GM19468 (cell line): ENCODE measurements at regions not wholly inside any gene's neighbourhood (a gene's known extent, or its start where the extent isn't known, plus 50 kb on each side); places are given as distances from the start of the nearest gene placed in this dataset.
"Not testable (repeated sequence)": the region's sequence is repeated elsewhere in the genome, so short reads cannot be mapped to it uniquely, and the experiment has no call there.

ENCODE experiments used
- ATAC-seq: cut with Tn5 transposase; IDR thresholded peaks from one replicate; pipeline ENCODE4 v1.9.1; 2021; ENCODE audit warnings: mild to moderate bottlenecking, moderate library complexity, moderate number of reproducible peaks; ENCODE audit not compliant: unreplicated experiment; ENCODE audit errors: extremely low read depth

DNA sequence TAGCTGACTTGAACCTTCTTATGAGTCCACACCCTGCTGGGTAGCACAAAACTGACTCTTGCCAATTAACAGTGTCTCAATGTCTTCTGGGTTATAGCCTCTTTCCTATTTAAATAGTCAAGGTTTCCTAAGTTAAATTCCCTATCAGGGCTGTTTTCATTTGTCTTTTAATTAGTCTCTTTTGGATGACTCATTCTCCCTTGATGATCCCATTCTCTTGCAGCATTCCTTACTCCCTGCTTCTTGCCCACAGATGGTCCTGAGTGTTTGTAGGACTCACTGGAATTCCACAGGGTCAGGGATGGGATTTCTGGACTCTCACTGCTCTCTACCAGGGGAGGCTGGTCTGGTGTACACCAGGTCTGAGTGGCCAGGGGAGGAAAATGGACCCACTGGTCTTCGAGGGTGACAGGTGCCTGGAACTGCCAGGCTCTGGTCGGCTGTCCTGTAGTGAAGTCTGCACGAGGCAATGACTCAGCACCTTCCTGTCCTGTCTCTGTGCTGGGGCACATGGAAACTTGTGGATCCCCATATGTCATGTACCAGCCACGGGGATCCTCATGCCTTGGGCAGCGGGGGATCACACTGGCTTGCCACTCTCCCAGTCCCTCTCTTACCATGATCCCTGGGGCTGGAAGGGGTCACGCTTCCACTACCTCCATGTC, 236.5 kb upstream of the PELI2 start:
- ATAC-seq = no peak

DNA sequence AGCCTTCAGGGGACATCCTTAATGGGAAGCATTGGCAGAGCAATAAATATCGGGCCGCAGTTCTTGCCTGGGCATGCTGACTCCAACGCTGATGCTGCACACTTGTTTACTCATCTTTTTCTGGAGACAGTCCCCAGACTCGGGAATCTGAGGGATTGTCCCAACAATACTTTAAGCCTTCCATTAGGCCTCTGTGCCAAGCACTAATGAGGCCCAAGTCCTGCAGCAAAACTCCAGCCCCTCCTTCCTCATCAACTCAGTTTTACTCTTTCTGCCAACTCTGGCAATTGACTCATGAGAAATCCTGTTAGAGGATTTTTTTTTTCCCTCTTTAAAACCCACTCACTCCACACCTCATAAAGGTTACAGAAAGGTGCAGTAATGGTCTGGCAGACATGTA, 233.4 kb upstream of the PELI2 start:
- no peak for ATAC-seq

GRCh38 chr14:55889124-55889523, 229.1 kb upstream of the PELI2 start:
- ATAC-seq = no peak

DNA sequence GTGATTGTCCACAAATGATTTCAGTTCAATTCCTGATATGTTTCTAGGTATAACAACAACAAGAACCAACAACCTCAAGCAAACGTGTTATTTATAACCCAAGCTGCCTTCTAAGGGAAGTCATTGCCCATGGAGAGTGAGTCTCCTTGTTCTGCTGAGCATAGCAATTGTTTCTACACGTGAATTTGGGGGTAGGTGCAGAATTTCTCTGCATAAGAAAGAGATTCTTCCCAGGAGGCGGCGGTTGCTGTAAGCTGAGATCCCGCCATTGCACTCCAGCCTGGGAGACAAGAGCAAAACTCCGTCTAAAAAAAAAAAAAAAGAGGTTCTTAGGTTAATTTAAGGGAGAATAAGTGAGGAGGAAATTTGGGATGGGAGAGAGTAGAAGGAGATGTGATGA, 226.5 kb upstream of the PELI2 start:
- no peak for ATAC-seq

GRCh38 chr14:55892906-55893305, 225.3 kb upstream of the PELI2 start:
- ATAC-seq = no peak

GRCh38 chr14:55893705-55894104, 224.5 kb upstream of the PELI2 start:
- no peak for ATAC-seq

- no peak for ATAC-seq
These were observed 221.2 kb upstream of the PELI2 start for GRCh38 chr14:55897031-55897430.

DNA sequence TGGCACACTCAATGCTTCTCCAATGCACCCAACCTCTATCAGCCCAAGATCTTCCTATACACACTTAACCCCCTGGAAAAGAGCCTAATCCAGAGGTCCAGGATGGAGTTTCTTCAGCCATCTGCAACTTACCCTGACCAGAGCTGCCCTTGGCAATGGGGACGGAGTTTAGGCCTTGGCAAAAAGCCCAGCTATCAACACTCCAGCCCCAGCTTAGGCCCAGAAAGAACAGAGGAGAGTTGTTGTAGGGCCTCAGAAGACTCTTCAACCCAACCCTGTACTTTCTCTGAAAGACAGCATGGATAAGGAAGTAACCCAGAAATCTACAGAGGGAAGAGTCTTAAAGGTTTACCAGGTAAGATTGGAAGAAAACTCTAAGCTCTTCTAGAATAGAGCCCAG, 219.3 kb upstream of the PELI2 start:
- no peak for ATAC-seq

DNA sequence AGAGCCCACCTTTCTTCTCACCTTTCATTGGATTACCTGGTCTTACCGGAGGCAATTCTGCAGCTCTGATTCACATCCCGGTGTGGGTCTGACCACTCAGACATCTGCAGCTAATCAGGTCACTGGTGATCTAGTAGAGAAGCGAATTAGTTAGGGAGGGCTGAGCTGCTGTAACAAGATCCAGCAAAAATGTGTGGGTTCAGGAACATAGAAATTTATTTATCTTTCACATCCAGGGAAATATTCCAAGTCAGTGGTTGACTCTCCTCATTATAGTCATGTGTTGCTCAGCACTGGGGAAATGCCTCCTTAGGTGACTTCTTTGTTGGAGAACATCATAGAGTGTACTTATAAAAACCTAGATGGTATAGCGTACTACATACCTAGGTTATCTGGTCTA, 218.7 kb upstream of the PELI2 start:
- no peak for ATAC-seq

DNA sequence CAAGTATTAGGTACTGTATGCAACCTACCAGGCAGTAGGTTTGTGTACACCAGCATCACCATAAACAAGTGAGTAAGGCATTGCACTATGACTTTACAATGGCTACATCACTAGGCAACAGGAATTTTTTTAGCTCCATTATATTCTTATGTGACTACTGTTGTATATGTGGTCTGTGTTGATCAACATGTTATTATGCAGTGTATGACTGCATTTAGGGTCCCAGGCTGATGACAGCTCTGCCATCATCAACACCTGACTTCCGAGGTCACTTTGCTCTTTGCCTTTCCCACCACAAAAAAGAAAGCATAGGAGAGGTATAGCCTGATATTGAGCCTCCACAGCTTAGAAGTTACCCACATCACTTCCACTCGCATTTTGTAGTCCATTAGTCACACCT, 217.5 kb upstream of the PELI2 start:
- no peak for ATAC-seq

DNA sequence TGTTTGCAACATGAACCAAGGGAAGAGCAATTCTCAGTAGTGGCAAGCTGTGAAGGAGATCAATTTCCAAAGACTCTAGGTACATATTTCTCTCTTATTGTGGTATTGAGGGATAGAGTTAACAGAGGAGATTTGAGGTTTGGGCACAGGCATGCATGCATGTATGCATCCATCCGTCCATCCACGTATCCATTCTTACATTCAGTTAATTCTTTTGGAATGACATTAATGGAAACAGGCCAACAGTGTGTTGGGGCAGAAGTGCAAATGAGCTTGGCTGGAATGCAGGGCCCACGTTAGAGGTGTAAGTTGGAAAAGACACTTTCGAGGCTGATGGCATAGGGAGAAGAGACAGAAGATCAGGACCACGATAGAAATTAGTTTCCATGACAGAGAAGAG, 216.9 kb upstream of the PELI2 start:
- no peak for ATAC-seq

- no peak for ATAC-seq
These were observed 216.0 kb upstream of the PELI2 start for GRCh38 chr14:55902241-55902640.

- ATAC-seq = no peak
These were observed 214.1 kb upstream of the PELI2 start for GRCh38 chr14:55904086-55904485.

GRCh38 chr14:55908106-55908505, 210.1 kb upstream of the PELI2 start:
- no peak for ATAC-seq

- no peak for ATAC-seq
These were observed 208.3 kb upstream of the PELI2 start for GRCh38 chr14:55909879-55910278.

DNA sequence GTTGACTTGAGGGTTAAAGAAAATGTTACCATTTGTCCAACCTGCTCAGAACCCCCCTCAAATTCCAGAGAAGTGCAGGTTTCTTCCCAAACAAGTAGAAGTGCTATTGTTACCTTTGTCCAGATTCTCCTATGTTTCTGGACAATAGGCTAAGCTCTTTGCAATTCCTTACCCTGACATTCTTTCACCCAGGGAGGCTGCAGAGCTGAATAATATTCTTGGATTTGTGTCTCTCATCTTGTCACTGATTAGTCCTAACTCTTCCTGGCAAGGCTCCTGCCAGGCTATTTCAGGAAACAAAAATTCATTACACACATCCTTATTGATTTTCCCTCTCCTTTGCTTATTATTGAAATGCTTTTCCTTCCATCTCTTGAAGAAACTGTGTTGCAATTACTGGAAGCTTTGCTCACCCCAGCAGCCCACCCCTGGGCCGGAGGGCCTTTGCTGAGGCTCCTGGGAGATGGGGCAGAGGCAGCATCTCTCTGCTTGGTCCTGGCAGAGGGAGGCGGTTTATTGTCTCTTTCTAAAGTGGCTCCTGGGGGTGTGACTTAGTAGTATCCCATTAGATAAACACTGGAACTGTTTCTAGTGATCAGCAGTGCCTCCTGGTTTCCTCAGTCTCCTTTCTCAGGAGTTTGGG, 207.5 kb upstream of the PELI2 start:
- no peak for ATAC-seq

DNA sequence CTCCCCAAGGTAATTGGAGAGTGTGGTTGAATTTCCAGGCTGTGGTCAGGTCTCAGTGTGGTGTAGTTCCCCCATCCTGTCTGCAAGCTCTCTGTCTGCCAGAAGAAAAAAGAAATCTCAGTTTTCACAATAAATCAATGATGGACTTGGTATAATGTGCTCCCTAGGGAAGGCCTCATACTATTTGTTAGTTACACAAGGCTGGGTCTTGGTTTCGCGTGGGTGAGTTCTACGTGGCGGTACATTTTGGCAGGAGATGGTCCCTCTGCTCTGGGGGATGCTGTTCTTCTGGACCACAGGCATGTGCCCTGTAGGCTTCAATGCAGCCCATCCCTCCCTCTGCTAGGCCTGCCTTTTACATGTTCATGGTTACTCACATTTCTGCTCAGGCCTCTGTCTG, 206.4 kb upstream of the PELI2 start:
- ATAC-seq = no peak

- no peak for ATAC-seq
These were observed 205.9 kb upstream of the PELI2 start for GRCh38 chr14:55912344-55912743.

- ATAC-seq = no peak
These were observed 204.7 kb upstream of the PELI2 start for GRCh38 chr14:55913324-55914025.

DNA sequence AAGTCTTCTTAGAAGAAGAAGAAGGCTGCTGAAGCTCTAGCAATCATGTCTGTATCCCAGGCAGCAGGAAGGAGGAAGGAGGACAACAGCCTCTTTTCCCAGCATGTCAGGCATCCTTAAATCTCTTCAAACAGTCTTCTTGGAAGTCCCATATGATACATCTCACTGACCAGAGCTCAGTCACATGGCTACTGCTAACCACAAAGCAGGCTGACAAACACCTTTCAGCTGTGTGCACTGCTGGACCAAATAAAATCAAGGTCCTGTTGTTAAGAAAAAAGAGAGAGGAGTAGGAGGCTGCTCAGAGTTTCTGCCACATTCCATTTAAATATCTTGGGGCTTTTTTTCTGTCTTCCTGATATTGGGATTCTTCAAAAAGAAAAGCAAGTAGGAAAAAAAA, 203.4 kb upstream of the PELI2 start:
- ATAC-seq = no peak

DNA sequence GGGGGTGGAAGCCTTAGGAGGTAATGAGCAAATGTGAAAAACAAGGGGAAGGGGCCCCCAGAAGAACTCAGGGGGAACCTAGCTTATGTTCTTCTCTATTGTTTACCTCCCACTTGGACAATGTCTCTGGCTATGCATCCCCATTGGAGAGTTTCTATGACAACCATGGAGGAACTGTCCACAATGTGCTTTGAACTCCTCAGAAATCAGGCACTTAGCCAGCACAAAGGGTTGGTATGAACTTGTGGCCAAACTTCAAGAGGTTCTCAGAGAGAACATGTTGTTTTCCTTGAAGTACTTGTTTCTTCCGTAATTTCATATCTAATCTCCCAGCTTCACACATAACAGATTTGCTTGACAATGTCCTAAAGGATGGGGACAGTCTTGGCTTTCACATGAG, 202.8 kb upstream of the PELI2 start:
- no peak for ATAC-seq

DNA sequence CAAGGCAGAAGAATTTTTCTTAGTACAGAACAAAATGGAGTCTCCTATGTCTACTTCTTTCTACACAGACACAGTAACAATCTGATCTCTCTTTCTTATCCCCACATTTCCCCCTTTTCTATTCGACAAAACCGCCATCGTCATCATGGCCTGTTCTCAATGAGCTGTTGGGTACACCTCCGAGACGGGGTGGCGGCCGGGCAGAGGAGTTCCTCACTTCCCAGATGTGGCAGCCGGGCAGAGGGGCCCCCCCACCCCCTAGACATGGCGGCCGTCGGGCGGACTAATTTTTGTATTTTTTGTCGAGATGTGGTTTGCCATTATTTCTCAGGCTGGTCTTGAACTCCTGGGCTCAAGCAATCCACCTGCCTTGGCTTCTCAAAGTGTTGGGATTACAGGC, 198.4 kb upstream of the PELI2 start:
- not testable (repeated sequence) for ATAC-seq
